ENCODE measurements at regions not wholly inside any gene's neighbourhood (a gene's known extent, or its start where the extent isn't known, plus 50 kb on each side); places are given as distances from the start of the nearest gene placed in this dataset.

GRCh38 chr13:78907006-78907405 lies 248.1 kb upstream of the OBI1 start:
- Histone ChIP-seq H3K27me3 (no peaks in the 10 kb centered on the region), H3K27ac (no peak overlapping the region), H3K36me3 (no peaks in the 10 kb centered on the region), H3K4me3 (no peak overlapping the region), H3K4me1 (no peaks in the 10 kb centered on the region), H3K9me3 (no peaks in the 10 kb centered on the region)
- intact Hi-C loops (cut with DNase I): no loop called here
- ATAC-seq: no peak
- no peak for TF ChIP-seq CTCF (IDR thresholded peaks at IDR 0.05)
- DNase-seq: no peak

- DNase-seq (no peak), ATAC-seq (no peak)
- intact Hi-C loops (cut with DNase I): no loop called here
- H3K27me3 ChIP-seq: no peaks in the 10 kb centered on the region
- H3K27ac ChIP-seq: no peak overlapping the region
- H3K36me3 ChIP-seq: no peaks in the 10 kb centered on the region
- no peak overlapping the region for H3K4me3 ChIP-seq
- no peaks in the 10 kb centered on the region for H3K9me3 ChIP-seq
- TF ChIP-seq CTCF (IDR thresholded peaks at IDR 0.05): no peak
- H3K4me1 ChIP-seq: no peaks in the 10 kb centered on the region
These were observed 238.2 kb upstream of the OBI1 start for GRCh38 chr13:78897200-78897599.

GRCh38 chr13:78884571-78884970 lies 225.6 kb upstream of the OBI1 start:
- DNase-seq (no peak), ATAC-seq (no peak)
- no peak for TF ChIP-seq CTCF (IDR thresholded peaks at IDR 0.05)

GRCh38 chr13:78881751-78882150 lies 222.8 kb upstream of the OBI1 start:
- no peak for ATAC-seq
- no peak overlapping the region for H3K27ac ChIP-seq
- DNase-seq: peak in 2 of 4 donors; percentile 62 to 82
- H3K27me3 ChIP-seq: no peaks in the 10 kb centered on the region
- no peaks in the 10 kb centered on the region for H3K9me3 ChIP-seq
- no peak overlapping the region for H3K4me3 ChIP-seq
- no peaks in the 10 kb centered on the region for H3K36me3 ChIP-seq
- intact Hi-C loops (cut with DNase I): no loop called here
- H3K4me1 ChIP-seq: no peaks in the 10 kb centered on the region
- no peak for TF ChIP-seq CTCF (IDR thresholded peaks at IDR 0.05)

More at GRCh38 chr13:78884571-78884970, 225.6 kb upstream of the OBI1 start:
- Histone ChIP-seq H3K27ac (no peak overlapping the region), H3K4me1 (no peaks in the 10 kb centered on the region), H3K27me3 (no peaks in the 10 kb centered on the region), H3K4me3 (no peak overlapping the region), H3K36me3 (no peaks in the 10 kb centered on the region), H3K9me3 (no peaks in the 10 kb centered on the region)
- intact Hi-C loops (cut with DNase I): no loop called here

- no peaks in the 10 kb centered on the region for H3K4me1 ChIP-seq
- TF ChIP-seq CTCF (IDR thresholded peaks at IDR 0.05): no peak
- H3K9me3 ChIP-seq: no peaks in the 10 kb centered on the region
- no peak for ATAC-seq
- DNase-seq: no peak
- H3K36me3 ChIP-seq: no peaks in the 10 kb centered on the region
- no peak overlapping the region for H3K27ac ChIP-seq
- no peaks in the 10 kb centered on the region for H3K27me3 ChIP-seq
- H3K4me3 ChIP-seq: no peak overlapping the region
- intact Hi-C loops (cut with DNase I): no loop called here
These were observed 222.1 kb upstream of the OBI1 start for GRCh38 chr13:78881054-78881453.
